A549 (cell line): ENCODE measurements at regions not wholly inside any gene's neighbourhood (a gene's known extent, or its start where the extent isn't known, plus 50 kb on each side); places are given as distances from the start of the nearest gene placed in this dataset.

ENCODE experiments used
- ATAC-seq, 2 experiments: fragments of 200-7000 bp in 1 of 2; fragments of >200 bp in 1 of 2; cut with Nextera tagmentation in 1 of 2; cut with Tn5 transposase in 1 of 2; 3 replicates each; pipeline versions ENCODE4 v1.8.0 to v1.9.1; 2018 to 2020; ENCODE audit warnings: mild to moderate bottlenecking in 1 of 2, moderate library complexity in 1 of 2
- CTCF ChIA-PET: fragments of 300-600 bp; sonication (Branson Sonifier 250); formaldehyde crosslinking; extraction: SDS; loops from one replicate; lab custom pipeline; 2021; ENCODE audit warnings: antibody characterized with exemption, inconsistent platforms; lab: Yijun Ruan, JAX
- POLR2A ChIA-PET: fragments of 350-600 bp; formaldehyde crosslinking; extraction: SDS; loops from one replicate; lab custom pipeline; 2021; ENCODE audit warnings: antibody characterized with exemption, inconsistent platforms; lab: Yijun Ruan, JAX
- DNase-seq, 2 experiments: peaks; one replicate each; pipeline versions ENCODE4 v3.0.0 to v3.0.0-alpha.2; 2011 to 2016; ENCODE audit warnings: low read depth in 1 of 2, low spot score in 1 of 2
- FAIRE-seq: peaks from 2 replicates; lab custom pipeline; 2011; peaks lifted over from hg19 to GRCh38; lab: Jason Lieb, UNC
- H3K27ac ChIP-seq, 2 experiments: fragments of >200 bp; sonication (Bioruptor Twin); formaldehyde crosslinking; 3 replicates each; pipeline ENCODE4 v1.5.1; 2016 to 2017
- H3K4me1 ChIP-seq: fragments of >200 bp; sonication (Bioruptor Twin); formaldehyde crosslinking; 3 replicates; pipeline ENCODE4 v1.6.1; 2016
- H3K4me2 ChIP-seq: fragments of >200 bp; sonication (Bioruptor Twin); formaldehyde crosslinking; 3 replicates; pipeline ENCODE4 v1.6.1; 2016
- H3K4me3 ChIP-seq: fragments of >200 bp; sonication (Bioruptor Twin); formaldehyde crosslinking; 3 replicates; pipeline ENCODE4 v1.5.1; 2016
- H3K9me3 ChIP-seq: fragments of >200 bp; sonication (Bioruptor Twin); formaldehyde crosslinking; 3 replicates; pipeline ENCODE4 v1.6.1; 2016
- ATOH8 ChIP-seq: fragments of 250-450 bp; sonication (Bioruptor Pico); IDR thresholded peaks from 2 replicates; pipeline ENCODE4 v1.5.0; 2020; ENCODE audit warnings: low read depth, mild to moderate bottlenecking, moderate library complexity
- BCL3 ChIP-seq: fragments of >200 bp; sonication (Bioruptor Twin); formaldehyde crosslinking; IDR thresholded peaks from 3 replicates; pipeline ENCODE4 v1.6.1; 2016
- CEBPB ChIP-seq, 2 experiments: fragments of >200 bp in 1 of 2; sonication (Bioruptor Twin) in 1 of 2; formaldehyde crosslinking in 1 of 2; IDR thresholded peaks; 2 replicates each; pipeline ENCODE4 v1.6.1; 2012 to 2016
- EHMT2 ChIP-seq: fragments of 200-600 bp; sonication (generic); IDR thresholded peaks from 2 replicates; pipeline ENCODE4 v1.6.1; 2016; ENCODE audit warnings: antibody characterized with exemption, low read depth, mild to moderate bottlenecking, moderate library complexity
- EP300 ChIP-seq, 2 experiments: fragments of >200 bp; sonication (Bioruptor Twin); formaldehyde crosslinking; IDR thresholded peaks; 2 replicates in 1 of 2; 3 replicates in 1 of 2; pipeline ENCODE4 v1.6.1; 2016 to 2017
- FOSB ChIP-seq: fragments of 250-450 bp; sonication (Bioruptor Pico); IDR thresholded peaks from 2 replicates; pipeline ENCODE4 v1.5.0; 2020; ENCODE audit warnings: mild to moderate bottlenecking, moderate library complexity
- FOXS1 ChIP-seq: fragments of 250-450 bp; sonication (Bioruptor Pico); IDR thresholded peaks from 2 replicates; pipeline ENCODE4 v1.5.0; 2020; ENCODE audit warnings: mild to moderate bottlenecking, moderate library complexity
- HES2 ChIP-seq: fragments of >200 bp; sonication (Bioruptor Twin); formaldehyde crosslinking; IDR thresholded peaks from 2 replicates; pipeline ENCODE4 v1.6.1; 2016
- HOXA7 ChIP-seq: fragments of 250-450 bp; sonication (Bioruptor Pico); IDR thresholded peaks from 2 replicates; pipeline ENCODE4 v1.5.0; 2020; ENCODE audit warnings: mild to moderate bottlenecking, moderate library complexity
- HOXB13 ChIP-seq: fragments of 250-450 bp; sonication (Bioruptor Pico); IDR thresholded peaks from 2 replicates; pipeline ENCODE4 v1.5.0; 2020; ENCODE audit warnings: low read depth, mild to moderate bottlenecking, moderate library complexity
- JUN ChIP-seq, 2 experiments: fragments of >200 bp; sonication (Bioruptor Twin); formaldehyde crosslinking; IDR thresholded peaks; 2 replicates in 1 of 2; 3 replicates in 1 of 2; pipeline ENCODE4 v1.6.1; 2016 to 2017
- JUNB ChIP-seq: fragments of >200 bp; sonication (Bioruptor Twin); formaldehyde crosslinking; IDR thresholded peaks from 2 replicates; pipeline ENCODE4 v1.6.1; 2016
- KDM1A ChIP-seq: fragments of 200-600 bp; sonication (generic); IDR thresholded peaks from 2 replicates; pipeline ENCODE4 v1.6.1; 2016; ENCODE audit warnings: low read depth, mild to moderate bottlenecking
- MAFK ChIP-seq: fragments of 450-650 bp; IDR thresholded peaks from 2 replicates; pipeline ENCODE4 v1.6.1; 2014; ENCODE audit not compliant: partially characterized antibody
- NFE2L2 ChIP-seq: fragments of 150-350 bp; conservative IDR thresholded peaks from 2 replicates; pipeline ENCODE4 v1.6.1; 2014; ENCODE audit warnings: low read length
- PHF8 ChIP-seq: fragments of 200-600 bp; sonication (generic); IDR thresholded peaks from 2 replicates; pipeline ENCODE4 v1.6.1; 2016; ENCODE audit warnings: low read depth, mild to moderate bottlenecking, antibody characterized with exemption, moderate library complexity, borderline replicate concordance
- RCOR1 ChIP-seq: fragments of 150-350 bp; IDR thresholded peaks from 2 replicates; pipeline ENCODE4 v1.6.1; 2014; ENCODE audit warnings: antibody characterized with exemption, low read length, low read depth
- RFX5 ChIP-seq: fragments of 450-650 bp; IDR thresholded peaks from 2 replicates; pipeline ENCODE4 v1.7.1; 2014; ENCODE audit warnings: antibody characterized with exemption, mild to moderate bottlenecking, moderate library complexity
- RNF2 ChIP-seq: fragments of 200-600 bp; sonication (generic); IDR thresholded peaks from 2 replicates; pipeline ENCODE4 v1.6.1; 2016; ENCODE audit warnings: low read depth, mild to moderate bottlenecking, antibody characterized with exemption, moderate library complexity, borderline replicate concordance
- SMC3 ChIP-seq: fragments of >200 bp; sonication (Bioruptor Twin); formaldehyde crosslinking; IDR thresholded peaks from 3 replicates; pipeline ENCODE4 v1.6.1; 2018; ENCODE audit warnings: inconsistent platforms
- TFCP2L1 ChIP-seq: fragments of 250-450 bp; sonication (Bioruptor Pico); IDR thresholded peaks from 2 replicates; pipeline ENCODE4 v1.5.0; 2021; ENCODE audit warnings: mild to moderate bottlenecking
- ZFP36 ChIP-seq: fragments of 450-650 bp; IDR thresholded peaks from 2 replicates; pipeline ENCODE4 v1.6.1; 2014; ENCODE audit warnings: borderline replicate concordance; ENCODE audit not compliant: partially characterized antibody
- WGBS: methylation state at CpG from one replicate; pipeline ENCODE4 v1.1.6; 2017; ENCODE audit errors: missing lambda C conversion rate; 5-methylcytosine and 5-hydroxymethylcytosine counted together

- TF ChIP-seq BCL3 (no peak), ZFP36 (no peak)
- TF ChIP-seq, all 56 proteins: peak for 0
These were observed 1368.4 kb upstream of the ADGRL3 start (continued) for GRCh38 chr4:59831746-59832145.

GRCh38 chr4:59834943-59835342, 1365.2 kb upstream of the ADGRL3 start:
- DNase-seq, result no peak
- no peak overlapping the region for H3K4me2 ChIP-seq
- POLR2A ChIA-PET, result no interaction called here
- TF ChIP-seq SMC3, result no peak
- TF ChIP-seq MAFK, result no peak
- no peak for TF ChIP-seq JUNB
- TF ChIP-seq RCOR1, result no peak
- TF ChIP-seq NFE2L2, result no peak
- TF ChIP-seq BCL3, result no peak
- no peak for TF ChIP-seq EP300 (IDR thresholded peaks at IDR 0.05)
- no peak for TF ChIP-seq RNF2
- TF ChIP-seq KDM1A, result no peak
- TF ChIP-seq FOXS1 (CRISPR knock-in tag), result no peak
- no peak for TF ChIP-seq ZFP36
- TF ChIP-seq ATOH8, result no peak
- no peak for TF ChIP-seq HOXB13 (CRISPR knock-in tag)
- TF ChIP-seq TFCP2L1 (CRISPR knock-in tag), result no peak
- no peak for TF ChIP-seq JUN (IDR thresholded peaks at IDR 0.05)
- H3K9me3 ChIP-seq, result no peaks in the 10 kb centered on the region
- H3K4me1 ChIP-seq, result no peaks in the 10 kb centered on the region
- no peak for ATAC-seq
- CTCF ChIA-PET, result no interaction called here
- no peak overlapping the region for H3K27ac ChIP-seq
- no peak overlapping the region for H3K4me3 ChIP-seq
- no peak for FAIRE-seq

- ChIA-PET CTCF (no interaction called here), POLR2A (no interaction called here)
- no peaks in the 10 kb centered on the region for H3K4me1 ChIP-seq
- 17% methylated on average over 1 of the region's 1 CpG for WGBS
- no peak for DNase-seq
- H3K4me2 ChIP-seq, result no peak overlapping the region
- TF ChIP-seq RFX5, result no peak
- no peak for TF ChIP-seq NFE2L2
- TF ChIP-seq ZFP36, result no peak
- TF ChIP-seq CEBPB (IDR thresholded peaks at IDR 0.05), result no peak
- TF ChIP-seq HES2, result no peak
- no peak for TF ChIP-seq PHF8
- no peak for TF ChIP-seq FOSB (CRISPR knock-in tag)
- no peak for TF ChIP-seq MAFK
- TF ChIP-seq HOXA7 (CRISPR knock-in tag), result no peak
- TF ChIP-seq EHMT2, result no peak
- FAIRE-seq, result no peak
- no peaks in the 10 kb centered on the region for H3K9me3 ChIP-seq
- ATAC-seq, result no peak
- H3K4me3 ChIP-seq, result no peak overlapping the region
- no peak overlapping the region for H3K27ac ChIP-seq
These were observed 1362.4 kb upstream of the ADGRL3 start for GRCh38 chr4:59837751-59838150.
